MM.1S (cell line): ENCODE measurements at regions not wholly inside any gene's neighbourhood (a gene's known extent, or its start where the extent isn't known, plus 50 kb on each side); places are given as distances from the start of the nearest gene placed in this dataset.

Source experiments
- CTCF ChIP-seq: fragments of 300-600 bp; sonication (generic); IDR thresholded peaks from 2 replicates; pipeline ENCODE4 v1.5.1; 2016; ENCODE audit warnings: antibody characterized with exemption, low read length, mixed read lengths
- EZH2 ChIP-seq: fragments of 300-600 bp; sonication (generic); optimal IDR thresholded peaks from 2 replicates; pipeline ENCODE3; 2017; ENCODE audit warnings: low read depth, mild to moderate bottlenecking, antibody characterized with exemption, low read length, mixed read lengths
- EZH2phosphoT487 ChIP-seq: fragments of 300-600 bp; sonication (generic); IDR thresholded peaks from 2 replicates; pipeline ENCODE4 v1.6.1; 2018; ENCODE audit warnings: antibody characterized with exemption, low read length

- TF ChIP-seq CTCF (no peak), EZH2 (no peak), EZH2phosphoT487 (no peak)
These were observed 266.3 kb downstream of the TBL1XR1 start for GRCh38 chr3:176930942-176931341.
